CD14-positive monocyte (primary cell): ENCODE measurements at regions not wholly inside any gene's neighbourhood (a gene's known extent, or its start where the extent isn't known, plus 50 kb on each side); places are given as distances from the start of the nearest gene placed in this dataset.
A peak's percentile ranks its signal among the peaks of the same experiment; 100 is the strongest.

Experiments
- DNase-seq, 3 donors: peaks; one replicate each; pipeline ENCODE4 v3.0.0-alpha.2; 2011 to 2022
- H2AFZ ChIP-seq: 2 replicates; pipeline ENCODE4 v1.6.0; 2012; ENCODE audit warnings: mild to moderate bottlenecking, low read depth, low read length, inconsistent platforms; ENCODE audit not compliant: insufficient read depth, poor library complexity, severe bottlenecking
- H3K27ac ChIP-seq, 2 donors: 1 replicate in 1 of 2; 2 replicates in 1 of 2; pipeline ENCODE4 v1.5.1; 2012 to 2013; ENCODE audit warnings: low read length in 2 of 2, control low read depth in 1 of 2, inconsistent platforms in 1 of 2, low read depth in 1 of 2, mild to moderate bottlenecking in 1 of 2
- H3K27me3 ChIP-seq, 2 donors: one replicate each; pipeline versions ENCODE4 v1.6.0 to v1.6.1; 2011 to 2013; ENCODE audit warnings: low read length in 2 of 2; ENCODE audit not compliant: control insufficient read depth in 2 of 2, insufficient read depth in 2 of 2
- H3K36me3 ChIP-seq, 2 donors: replicated peaks in 1 of 2; 1 replicate in 1 of 2; 2 replicates in 1 of 2; pipeline versions ENCODE4 v1.5.1 to v1.6.1; 2012 to 2013; ENCODE audit warnings: low read length in 2 of 2, control low read depth in 1 of 2, inconsistent platforms in 1 of 2, mild to moderate bottlenecking in 1 of 2; ENCODE audit not compliant: insufficient read depth in 2 of 2, control insufficient read depth in 1 of 2
- H3K4me1 ChIP-seq, 2 donors: 1 replicate in 1 of 2; 2 replicates in 1 of 2; pipeline versions ENCODE4 v1.5.1 to v1.6.1; 2012 to 2013; ENCODE audit warnings: low read length in 2 of 2, control low read depth in 1 of 2, inconsistent platforms in 1 of 2, mild to moderate bottlenecking in 1 of 2, moderate library complexity in 1 of 2; ENCODE audit not compliant: insufficient read depth in 2 of 2, control insufficient read depth in 1 of 2
- H3K4me2 ChIP-seq: replicated peaks from 2 replicates; pipeline ENCODE3; 2012; ENCODE audit warnings: low read length, moderate library complexity, mild to moderate bottlenecking; ENCODE audit not compliant: poor library complexity, severe bottlenecking; ENCODE audit errors: extremely low read depth
- H3K4me3 ChIP-seq, 3 experiments: fragments of 200-600 bp in 1 of 3; sonication (generic) in 1 of 3; replicated peaks in 1 of 3; 1 replicate in 2 of 3; 2 replicates in 1 of 3; pipeline ENCODE4 v1.5.1; 2011 to 2013; ENCODE audit warnings: low read length in 3 of 3, mild to moderate bottlenecking in 3 of 3, control low read depth in 2 of 3, low read depth in 2 of 3, inconsistent platforms in 1 of 3, moderate library complexity in 1 of 3
- H3K79me2 ChIP-seq: 2 replicates; pipeline ENCODE4 v1.6.0; 2012; ENCODE audit warnings: mild to moderate bottlenecking, control low read depth, inconsistent platforms, low read length, moderate library complexity; ENCODE audit not compliant: insufficient read depth
- H3K9ac ChIP-seq: 2 replicates; pipeline ENCODE4 v1.6.0; 2017; ENCODE audit warnings: low read length, mild to moderate bottlenecking; ENCODE audit not compliant: insufficient read depth, poor library complexity, severe bottlenecking
- H3K9me3 ChIP-seq, 2 donors: replicated peaks in 1 of 2; 1 replicate in 1 of 2; 2 replicates in 1 of 2; pipeline versions ENCODE4 v1.5.1 to v1.6.1; 2012 to 2013; ENCODE audit warnings: low read length in 2 of 2, control low read depth in 1 of 2; ENCODE audit not compliant: control insufficient read depth in 1 of 2, insufficient read depth in 1 of 2
- H4K20me1 ChIP-seq: 2 replicates; pipeline ENCODE4 v1.6.0; 2012; ENCODE audit warnings: mild to moderate bottlenecking, low read length, control low read depth, moderate library complexity; ENCODE audit not compliant: insufficient read depth
- H3K27ac Mint-ChIP-seq, 7 donors: one replicate each; pipeline ENCODE4 v1.8.0; 2020; ENCODE audit warnings: mild to moderate bottlenecking in 7 of 7, mixed read lengths in 7 of 7, moderate library complexity in 6 of 7, inconsistent platforms in 2 of 7
- H3K27me3 Mint-ChIP-seq, 3 donors: one replicate each; pipeline ENCODE4 v1.8.0; 2021 to 2022; ENCODE audit warnings: low read depth in 3 of 3, mild to moderate bottlenecking in 3 of 3, mixed read lengths in 3 of 3, moderate library complexity in 3 of 3, inconsistent platforms in 1 of 3
- H3K36me3 Mint-ChIP-seq, 2 donors: one replicate each; pipeline ENCODE4 v1.8.0; 2020; ENCODE audit warnings: mixed read lengths in 2 of 2, inconsistent platforms in 1 of 2, mild to moderate bottlenecking in 1 of 2
- H3K4me1 Mint-ChIP-seq: one replicate; pipeline ENCODE4 v1.8.0; 2020; ENCODE audit warnings: mild to moderate bottlenecking, mixed read lengths
- H3K4me3 Mint-ChIP-seq, 2 donors: one replicate each; pipeline ENCODE4 v1.8.0; 2020; ENCODE audit warnings: mild to moderate bottlenecking in 2 of 2, mixed read lengths in 2 of 2, moderate library complexity in 1 of 2
- H3K9me3 Mint-ChIP-seq, 7 donors: one replicate each; pipeline ENCODE4 v1.8.0; 2020 to 2022; ENCODE audit warnings: mixed read lengths in 7 of 7, mild to moderate bottlenecking in 6 of 7, moderate library complexity in 6 of 7, inconsistent platforms in 2 of 7
- WGBS: methylation state at CpG from one replicate; pipeline ENCODE4 v1.1.5; 2013; ENCODE audit warnings: missing lambda C conversion rate; ENCODE audit not compliant: insufficient coverage; 5-methylcytosine and 5-hydroxymethylcytosine counted together
- intact Hi-C, 2 donors: fragments of 100-400 bp; cut with micrococcal nuclease; formaldehyde crosslinking; loops; one replicate each; pipeline versions ENCODE4 v1.15.0 to v1.15.1; 2023
- TF ChIP-seq, protein P1 (sequence below): fragments of 200-600 bp; IDR thresholded peaks from one replicate; pipeline ENCODE4 v1.8.0; 2022; ENCODE audit warnings: antibody characterized with exemption, mild to moderate bottlenecking

- Histone ChIP-seq H3K36me3 (no peaks in the 10 kb centered on the region), H3K27ac (no peak overlapping the region), H3K4me2 (no peak overlapping the region), H4K20me1 (no peaks in the 10 kb centered on the region), H3K9ac (no peak overlapping the region), H3K79me2 (no peaks in the 10 kb centered on the region), H3K9me3 (no peaks in the 10 kb centered on the region), H3K4me3 (no peak overlapping the region), H2AFZ (no peak overlapping the region), H3K4me1 (peaks cover 11 to 14% of the 10 kb centered on the region in 2 donors), H3K27me3 (no peaks in the 10 kb centered on the region)
- peak overlapping the region in 1 of 7 donors; percentile 60 for H3K27ac Mint-ChIP-seq
- peaks cover 16% of the 10 kb centered on the region for H3K4me1 Mint-ChIP-seq
- WGBS = no CpG with 5 or more reads among the region's 3 CpGs
- H3K4me3 Mint-ChIP-seq = no peak overlapping the region
- H3K9me3 Mint-ChIP-seq = peaks cover 0 to 3% (median 0%) of the 10 kb centered on the region in 7 donors
- peaks cover 15 to 17% (median 15%) of the 10 kb centered on the region in 3 donors for H3K27me3 Mint-ChIP-seq
- TF ChIP-seq, protein P1, sequence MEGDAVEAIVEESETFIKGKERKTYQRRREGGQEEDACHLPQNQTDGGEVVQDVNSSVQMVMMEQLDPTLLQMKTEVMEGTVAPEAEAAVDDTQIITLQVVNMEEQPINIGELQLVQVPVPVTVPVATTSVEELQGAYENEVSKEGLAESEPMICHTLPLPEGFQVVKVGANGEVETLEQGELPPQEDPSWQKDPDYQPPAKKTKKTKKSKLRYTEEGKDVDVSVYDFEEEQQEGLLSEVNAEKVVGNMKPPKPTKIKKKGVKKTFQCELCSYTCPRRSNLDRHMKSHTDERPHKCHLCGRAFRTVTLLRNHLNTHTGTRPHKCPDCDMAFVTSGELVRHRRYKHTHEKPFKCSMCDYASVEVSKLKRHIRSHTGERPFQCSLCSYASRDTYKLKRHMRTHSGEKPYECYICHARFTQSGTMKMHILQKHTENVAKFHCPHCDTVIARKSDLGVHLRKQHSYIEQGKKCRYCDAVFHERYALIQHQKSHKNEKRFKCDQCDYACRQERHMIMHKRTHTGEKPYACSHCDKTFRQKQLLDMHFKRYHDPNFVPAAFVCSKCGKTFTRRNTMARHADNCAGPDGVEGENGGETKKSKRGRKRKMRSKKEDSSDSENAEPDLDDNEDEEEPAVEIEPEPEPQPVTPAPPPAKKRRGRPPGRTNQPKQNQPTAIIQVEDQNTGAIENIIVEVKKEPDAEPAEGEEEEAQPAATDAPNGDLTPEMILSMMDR = no peak
- no peak for DNase-seq
- intact Hi-C loops = no loop called here
- H3K36me3 Mint-ChIP-seq = no peaks in the 10 kb centered on the region
These were observed 104.5 kb upstream of the KDM7A start for GRCh38 chr7:140281255-140281654.

DNA sequence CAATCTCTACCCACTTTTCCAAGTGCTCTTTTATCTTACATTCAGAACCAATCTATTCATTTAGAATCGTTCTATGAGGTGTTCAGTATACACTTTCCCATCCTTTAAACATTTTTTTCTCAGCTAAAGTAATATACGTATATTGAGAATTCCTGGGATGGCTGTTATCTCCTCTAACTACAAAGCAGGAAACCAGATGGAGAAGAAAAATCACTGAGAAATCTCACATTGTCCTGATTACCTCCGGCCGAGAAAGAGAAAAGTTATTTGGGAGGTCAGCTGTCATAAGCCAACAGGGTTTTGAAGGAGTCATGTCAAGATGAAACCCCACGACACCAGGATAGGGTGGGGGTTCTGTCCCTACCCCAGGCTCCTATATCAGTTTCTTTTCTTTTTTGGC, 99.2 kb upstream of the KDM7A start:
- WGBS = 100% methylated on average over 1 of the region's 5 CpGs
- H3K27ac Mint-ChIP-seq = no peak overlapping the region
- no peak overlapping the region for H3K4me2 ChIP-seq

More for the DNA sequence above, 99.2 kb upstream of the KDM7A start:
- TF ChIP-seq, protein P1 = no peak
- intact Hi-C loops = no loop called here
- Histone ChIP-seq H3K27ac (no peak overlapping the region), H3K36me3 (no peaks in the 10 kb centered on the region), H3K4me1 (peaks cover 0 to 4% of the 10 kb centered on the region in 2 donors), H4K20me1 (no peaks in the 10 kb centered on the region), H3K9me3 (no peaks in the 10 kb centered on the region), H3K27me3 (no peaks in the 10 kb centered on the region), H3K9ac (no peak overlapping the region), H2AFZ (no peak overlapping the region), H3K79me2 (no peaks in the 10 kb centered on the region), H3K4me3 (no peak overlapping the region)
- H3K36me3 Mint-ChIP-seq = no peaks in the 10 kb centered on the region
- H3K4me3 Mint-ChIP-seq = peak overlapping the region in 1 of 2 donors; percentile 20
- peaks cover 11 to 19% (median 15%) of the 10 kb centered on the region in 3 donors for H3K27me3 Mint-ChIP-seq
- peaks cover 3% of the 10 kb centered on the region for H3K4me1 Mint-ChIP-seq
- peaks cover 0 to 5% (median 0%) of the 10 kb centered on the region in 7 donors for H3K9me3 Mint-ChIP-seq
- DNase-seq = no peak
